ENCODE measurements at regions not wholly inside any gene's neighbourhood (a gene's known extent, or its start where the extent isn't known, plus 50 kb on each side); places are given as distances from the start of the nearest gene placed in this dataset.

- 0 out of 2 replicates have a peak, but pooled peaks cover 1% of the 10 kb centered on the region for H3K9me3 ChIP-seq (replicated peaks; ENCODE audit: control insufficient read depth, insufficient read depth, low read depth, low read length)
- TF ChIP-seq FOXA1 (IDR thresholded peaks at IDR 0.05; ENCODE audit: borderline replicate concordance) (no peak), ZNF778 (CRISPR knock-in tag; IDR thresholded peaks at IDR 0.05) (no peak), SRSF7 (optimal IDR thresholded peaks at IDR 0.05; ENCODE audit: low read depth, low read length) (no peak), SP1 (CRISPR knock-in tag; IDR thresholded peaks at IDR 0.05) (no peak), ZNF12 (CRISPR knock-in tag; IDR thresholded peaks at IDR 0.05) (no peak), ZNF407 (IDR thresholded peaks at IDR 0.05; ENCODE audit: low read depth) (no peak), ZNF23 (CRISPR knock-in tag; IDR thresholded peaks at IDR 0.05) (no peak), SMC3 (conservative IDR thresholded peaks at IDR 0.05; ENCODE audit: insufficient read depth, low read depth, low read length) (no peak), FIP1L1 (IDR thresholded peaks at IDR 0.05; ENCODE audit: low read depth, low read length, poor library complexity, severe bottlenecking) (no peak), GTF2B (IDR thresholded peaks at IDR 0.05; ENCODE audit: extremely low read depth, insufficient read length) (no peak), FOXJ3 (CRISPR knock-in tag; IDR thresholded peaks at IDR 0.05) (no peak), CBFB (CRISPR knock-in tag; IDR thresholded peaks at IDR 0.05) (no peak)
- CTCF ChIA-PET (ENCODE audit: low intra/inter-chr PET ratio): no interaction called here
- H3K4me3 ChIP-seq: no peak overlapping the region
- in situ Hi-C loops (cut with MboI): no loop called here
- H3K4me1 ChIP-seq (replicated peaks in 1 of 2; ENCODE audit: control insufficient read depth in 2 of 2, insufficient read depth in 2 of 2, low read length in 2 of 2): no peaks in the 10 kb centered on the region
- H4K20me1 ChIP-seq (replicated peaks; ENCODE audit: control insufficient read depth, insufficient read depth, low read length): no peaks in the 10 kb centered on the region
- DNase-seq (ENCODE audit: extremely low read depth in 1 of 4, low spot score in 3 of 4) (no peak), ATAC-seq (no peak), FAIRE-seq (no peak)
- H3K9me1 ChIP-seq (ENCODE audit: control insufficient read depth, insufficient read depth, low read length): no peaks in the 10 kb centered on the region
- no peaks in the 10 kb centered on the region for H3K27me3 ChIP-seq (ENCODE audit: control insufficient read depth in 2 of 2, insufficient read depth in 2 of 2, low read length in 2 of 2)
- no peaks in the 10 kb centered on the region for H3K79me2 ChIP-seq (ENCODE audit: control insufficient read depth, insufficient read depth, low read length)
- H2AFZ ChIP-seq (ENCODE audit: low read depth, low read length): no peak overlapping the region
- no TSS peak for BruUV-seq (replicated peaks)
- no peak overlapping the region for H3K4me2 ChIP-seq (ENCODE audit: insufficient read depth, low read length)
- no peaks in the 10 kb centered on the region for H3K36me3 ChIP-seq (ENCODE audit: control insufficient read depth, insufficient read depth, low read length)
- POLR2A ChIA-PET: no interaction called here
- intact Hi-C loops (cut with micrococcal nuclease): no loop called here
- H3K27ac ChIP-seq (ENCODE audit: extremely low read depth, low read depth, low read length): no peak overlapping the region
- H3K9ac ChIP-seq (ENCODE audit: insufficient read depth in 1 of 2, low read depth in 2 of 2, low read length in 2 of 2): no peak overlapping the region
Observed at GRCh38 chr1:238826891-238827290, 559.5 kb upstream of the CHRM3 start.

Measured in K562 (cell line).